HuH-7.5 (cell line): ENCODE measurements at regions not wholly inside any gene's neighbourhood (a gene's known extent, or its start where the extent isn't known, plus 50 kb on each side); places are given as distances from the start of the nearest gene placed in this dataset.
"Not testable (repeated sequence)": the region's sequence is repeated elsewhere in the genome, so short reads cannot be mapped to it uniquely, and the experiment has no call there.

Source experiments
- DNase-seq: peaks from one replicate; pipeline ENCODE4 v3.0.0; 2011; ENCODE audit warnings: low spot score

DNA sequence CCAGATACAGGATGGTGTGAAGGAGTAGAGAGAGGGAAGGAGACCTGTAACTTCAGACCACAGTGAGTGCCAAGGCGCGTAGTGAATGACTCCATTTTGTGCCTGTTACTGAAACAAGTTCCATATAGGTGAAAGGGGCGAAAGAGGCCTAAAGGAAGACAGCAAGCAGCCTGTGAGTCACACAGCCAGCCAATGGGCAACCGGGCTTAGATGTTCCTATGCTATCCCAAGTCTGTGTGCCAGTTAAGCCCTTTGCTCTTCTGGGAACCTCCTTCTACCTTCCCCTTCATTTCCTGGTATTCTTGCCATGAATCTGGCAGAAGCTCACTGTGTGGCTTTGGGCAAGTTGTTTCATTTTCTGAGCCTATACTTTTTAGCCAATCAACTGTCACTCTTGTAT is 161.8 kb upstream of the LDB2 start:
- no peak for DNase-seq

DNA sequence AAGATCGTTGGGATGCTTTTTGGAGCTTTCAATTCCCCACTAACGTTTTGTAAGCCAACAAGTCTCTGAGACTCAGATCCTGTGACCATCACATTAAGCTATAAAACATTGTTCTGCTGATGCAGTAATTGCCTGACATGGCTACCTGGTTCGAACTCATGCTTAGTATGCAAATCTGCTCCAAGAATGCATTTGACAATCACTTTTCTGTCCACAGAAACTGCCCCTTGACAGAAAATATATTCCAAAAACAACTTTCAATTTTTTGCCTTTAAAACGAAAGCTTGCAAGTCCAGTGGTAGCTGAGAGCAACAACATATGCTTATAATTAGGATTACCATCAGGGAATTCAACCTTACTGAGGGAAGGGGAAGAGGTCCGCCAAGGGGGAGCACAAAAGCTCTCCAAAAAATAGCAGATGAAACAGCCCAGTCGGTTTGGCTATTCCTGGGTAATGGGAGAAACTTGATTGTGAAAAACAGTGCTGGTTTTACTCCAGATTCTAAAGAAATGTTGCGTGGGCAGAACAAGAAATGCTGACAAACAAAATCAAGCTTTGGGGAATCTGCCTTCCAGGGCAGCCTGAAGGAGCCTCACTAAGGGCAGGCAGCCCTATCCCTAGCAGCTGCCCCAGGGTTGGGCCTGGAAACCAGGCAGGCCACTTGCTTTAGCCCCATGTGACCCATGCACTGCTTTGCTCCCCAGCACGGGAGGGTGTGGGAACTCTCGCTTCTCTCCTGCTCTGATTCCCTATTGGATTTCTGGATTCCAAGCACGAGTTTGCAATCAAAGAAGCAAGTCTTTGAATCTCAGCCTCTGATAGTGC is 160.7 kb upstream of the LDB2 start:
- DNase-seq, result no peak

DNA sequence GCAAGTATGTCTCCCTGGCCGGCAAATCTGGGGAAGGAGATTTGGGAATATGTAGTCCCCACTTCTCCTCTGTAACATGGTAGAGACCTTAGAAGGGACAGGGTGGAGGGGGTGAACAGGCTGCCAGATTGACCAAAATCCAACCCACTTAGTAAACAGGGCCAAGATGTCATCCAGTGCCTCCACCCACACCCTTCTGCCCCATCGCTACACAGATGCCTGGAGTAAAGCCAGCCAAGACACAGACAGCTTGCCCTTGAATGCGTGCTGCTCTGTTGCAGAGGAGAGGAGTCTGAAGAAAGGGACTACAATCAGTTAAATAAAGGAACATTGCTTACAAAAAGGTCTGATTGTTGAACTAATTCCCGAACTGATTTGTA is 160.1 kb upstream of the LDB2 start:
- no peak for DNase-seq

DNA sequence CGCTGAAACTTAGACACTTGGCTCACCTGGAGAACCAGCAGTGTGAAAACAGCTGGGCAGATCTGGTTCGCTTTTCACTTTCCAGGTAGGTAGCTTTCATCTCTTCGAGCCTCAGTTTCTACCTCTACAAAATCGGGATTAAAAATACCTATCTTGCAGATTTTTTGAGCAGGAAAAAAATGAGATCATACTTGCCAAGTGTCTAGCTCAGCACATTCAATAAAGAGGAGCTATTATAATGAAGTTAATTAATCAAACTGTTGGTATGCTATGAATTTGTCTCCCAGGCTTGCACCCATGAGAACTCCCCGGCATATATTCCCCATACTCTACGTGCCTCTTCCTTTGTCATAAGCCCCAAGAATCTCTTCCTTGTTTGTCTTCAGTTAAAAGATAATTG is 158.6 kb upstream of the LDB2 start:
- no peak for DNase-seq

DNA sequence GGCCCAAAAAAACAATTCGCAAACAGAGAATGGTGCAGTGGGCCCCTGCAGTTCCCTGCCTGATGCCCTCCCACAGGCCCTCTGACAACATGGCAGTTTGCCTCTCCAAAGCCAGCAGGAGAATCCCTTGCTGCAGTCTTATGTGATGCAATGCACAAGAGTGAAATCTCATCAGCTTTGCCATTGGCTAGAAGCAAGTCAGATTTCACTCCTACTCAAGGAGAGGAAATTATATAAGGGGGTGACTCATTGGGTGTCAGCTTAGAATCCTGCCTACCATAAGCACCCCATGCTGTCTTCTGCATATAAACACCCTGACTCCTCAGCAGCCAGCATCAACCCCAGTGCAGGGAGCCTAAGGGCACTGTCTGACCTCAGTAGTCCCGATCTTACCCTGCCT is 157.3 kb upstream of the LDB2 start:
- DNase-seq, result no peak

DNA sequence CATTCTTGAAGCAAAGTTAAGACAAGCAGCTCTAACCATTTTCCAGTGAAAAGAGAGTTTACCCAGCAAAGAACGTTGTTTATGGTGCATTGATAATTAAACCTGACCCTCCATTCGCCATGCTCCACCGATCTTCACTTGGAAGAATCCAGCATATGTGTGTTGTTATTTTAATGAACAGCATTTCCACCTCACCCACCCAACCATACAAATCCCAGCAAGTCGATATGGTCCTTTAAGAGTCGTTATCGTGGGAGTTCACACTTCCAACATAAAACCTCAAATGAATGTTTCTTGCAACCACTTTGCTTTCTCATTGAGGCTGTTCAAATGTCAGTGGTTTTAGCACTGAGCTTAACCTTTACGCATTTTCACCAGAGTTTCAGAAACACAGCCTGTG is 147.4 kb upstream of the LDB2 start:
- no peak for DNase-seq

DNA sequence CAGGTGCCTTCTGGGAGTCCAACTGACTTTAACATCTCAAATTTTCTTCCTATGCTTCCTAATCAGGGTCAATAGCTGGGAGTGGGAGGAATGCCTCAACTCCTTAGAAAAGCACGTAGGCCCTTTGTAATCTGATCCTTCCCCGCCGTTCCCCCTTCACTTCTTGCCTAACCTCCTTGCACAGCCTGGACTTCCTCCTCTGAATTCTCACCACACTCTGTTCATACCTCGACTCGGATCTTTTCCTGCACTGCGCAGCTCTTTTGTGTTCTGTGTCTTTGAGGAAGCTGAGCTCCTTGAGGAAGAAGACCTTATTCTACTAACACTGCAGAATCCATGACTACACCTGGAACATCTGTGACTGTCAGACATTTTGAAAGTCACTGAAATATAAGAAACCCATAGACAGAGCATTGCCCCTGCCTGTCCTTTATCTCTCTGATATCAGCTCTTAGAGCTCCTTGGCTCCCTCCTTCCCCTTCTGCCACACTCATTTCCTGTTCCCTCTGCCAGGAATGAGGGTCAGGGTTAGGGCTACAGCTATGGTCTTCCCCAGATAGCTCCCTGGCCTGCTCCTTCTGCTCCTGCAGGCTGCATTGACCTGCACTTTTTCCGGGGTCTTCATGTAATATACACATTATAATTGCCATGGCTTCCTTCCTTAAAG is 140.2 kb upstream of the LDB2 start:
- DNase-seq, result no peak

DNA sequence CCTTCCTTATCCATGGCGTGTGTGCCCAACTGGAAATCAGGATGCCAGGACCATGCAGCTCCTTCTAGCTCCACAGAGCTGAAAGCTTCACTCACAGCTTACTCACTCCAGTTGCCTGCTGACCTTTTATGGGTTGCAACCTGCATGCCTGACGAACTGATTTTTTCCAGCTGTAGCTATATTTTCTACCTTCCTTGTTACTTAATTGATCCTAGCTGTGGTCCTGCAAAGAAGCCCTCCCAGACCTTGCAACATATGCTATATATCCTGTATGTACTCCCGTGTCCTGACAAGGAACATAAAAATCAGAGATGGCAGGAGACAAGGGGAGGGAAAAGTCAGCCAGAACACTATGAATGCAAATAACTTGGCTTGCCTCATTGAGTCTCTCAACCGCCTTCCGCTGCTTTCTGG is 135.3 kb upstream of the LDB2 start:
- DNase-seq, result no peak

DNA sequence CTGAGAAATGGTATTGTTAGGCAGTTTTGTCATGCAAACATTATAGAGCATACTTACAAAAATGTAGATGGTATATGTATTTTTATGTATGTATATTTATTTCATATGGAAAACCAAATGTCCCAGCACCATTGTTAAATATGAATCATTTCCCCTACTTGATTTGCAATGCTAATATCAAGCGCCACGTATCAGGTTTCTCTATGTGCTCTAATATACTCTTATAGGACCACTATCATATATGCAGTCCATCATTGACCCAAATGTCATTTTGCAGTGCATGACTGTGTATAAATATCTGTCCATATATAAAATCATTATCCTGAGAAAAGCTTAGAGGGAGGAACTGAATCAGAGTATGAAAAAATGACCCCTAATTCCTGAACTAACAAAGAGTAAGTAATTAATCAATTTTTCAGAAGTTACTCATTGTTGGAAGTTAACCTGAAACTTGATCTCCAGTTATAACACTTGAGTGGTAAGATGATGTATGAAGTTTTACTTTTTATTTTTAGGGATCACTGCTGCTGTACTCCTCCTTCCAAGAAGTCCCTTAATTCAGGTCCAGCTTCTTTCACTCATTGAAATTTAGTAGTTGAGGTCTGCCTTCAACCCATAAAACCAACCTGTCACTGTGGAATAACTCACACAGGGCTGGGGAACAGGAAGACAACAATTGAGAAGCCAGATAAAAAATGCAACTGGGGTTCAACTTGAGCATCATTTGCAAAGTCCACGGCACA is 134.8 kb upstream of the LDB2 start:
- DNase-seq, result no peak

DNA sequence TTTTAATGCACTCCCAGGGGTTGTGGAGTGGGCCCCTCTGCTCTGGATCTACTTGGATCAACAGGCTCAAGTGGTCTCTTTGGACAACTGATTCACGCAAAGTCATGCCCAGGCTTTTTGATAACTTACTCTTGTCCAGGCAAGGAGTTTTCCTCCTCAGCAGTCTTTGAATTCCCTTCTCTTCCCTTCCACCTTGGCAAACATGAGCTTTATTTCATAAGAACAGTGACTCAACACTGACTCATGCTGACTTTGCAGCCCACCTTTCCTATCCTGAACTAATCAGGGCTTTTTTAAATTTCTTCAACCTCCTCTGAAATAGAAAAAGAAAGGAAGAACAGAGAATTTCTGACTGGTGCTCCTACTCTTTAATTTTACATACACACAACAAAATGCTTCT is 132.1 kb upstream of the LDB2 start:
- no peak for DNase-seq

DNA sequence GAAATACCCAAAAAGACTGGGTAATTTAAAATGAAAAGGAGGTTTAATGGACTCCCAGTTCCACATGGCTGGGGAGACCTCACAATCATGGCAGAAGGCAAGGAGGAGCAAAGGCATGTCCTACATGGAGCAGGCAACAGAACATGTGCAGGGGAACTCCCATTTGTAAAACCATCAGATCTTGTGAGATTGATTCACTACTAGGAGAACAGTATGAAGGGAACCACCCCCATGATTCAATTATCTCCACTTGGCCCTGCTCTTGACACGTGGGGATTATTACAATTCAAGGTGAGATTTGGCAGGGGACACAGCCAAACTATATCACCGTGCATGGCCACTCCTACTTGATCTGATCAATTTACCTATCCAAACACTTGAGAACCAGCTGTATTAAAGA is 131.5 kb upstream of the LDB2 start:
- no peak for DNase-seq

DNA sequence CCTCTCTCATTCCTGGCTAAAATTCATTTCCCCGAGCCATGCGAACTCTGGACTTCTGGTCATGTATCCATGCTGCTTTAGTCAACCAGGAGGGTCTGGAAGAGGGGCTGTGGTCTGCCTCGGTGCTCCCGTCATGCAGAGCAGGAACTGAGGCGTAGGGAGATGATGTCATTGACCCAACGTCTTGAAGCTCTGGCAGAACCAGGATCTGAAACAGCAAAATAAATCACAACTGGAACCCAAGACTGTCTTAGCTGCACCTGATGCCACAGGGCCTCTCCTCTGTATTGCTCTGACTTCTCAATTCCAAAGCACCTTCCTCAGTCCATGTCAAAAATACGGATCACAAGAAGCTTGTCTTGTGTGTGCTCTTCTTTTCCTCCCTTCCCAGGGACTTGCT is 131.0 kb upstream of the LDB2 start:
- DNase-seq, result no peak

DNA sequence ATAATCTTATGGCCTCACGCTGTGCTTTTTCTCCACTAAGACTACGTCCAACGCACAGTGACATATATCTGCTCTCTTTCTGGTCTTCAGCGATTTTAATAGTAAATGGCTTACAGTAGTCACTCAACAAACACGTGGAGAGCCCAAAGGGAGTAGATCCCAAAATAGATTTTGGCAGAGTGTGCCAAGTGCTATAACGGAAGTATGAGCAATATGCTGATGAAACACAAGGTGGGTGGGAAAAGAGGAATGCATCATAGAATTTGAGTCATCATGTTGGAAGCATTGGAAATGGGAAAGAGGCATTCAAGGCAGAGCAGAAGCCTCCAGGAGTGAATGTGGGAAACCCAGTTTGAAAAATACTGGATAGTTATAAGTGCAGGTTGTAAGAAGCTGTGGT is 129.1 kb upstream of the LDB2 start:
- no peak for DNase-seq

DNA sequence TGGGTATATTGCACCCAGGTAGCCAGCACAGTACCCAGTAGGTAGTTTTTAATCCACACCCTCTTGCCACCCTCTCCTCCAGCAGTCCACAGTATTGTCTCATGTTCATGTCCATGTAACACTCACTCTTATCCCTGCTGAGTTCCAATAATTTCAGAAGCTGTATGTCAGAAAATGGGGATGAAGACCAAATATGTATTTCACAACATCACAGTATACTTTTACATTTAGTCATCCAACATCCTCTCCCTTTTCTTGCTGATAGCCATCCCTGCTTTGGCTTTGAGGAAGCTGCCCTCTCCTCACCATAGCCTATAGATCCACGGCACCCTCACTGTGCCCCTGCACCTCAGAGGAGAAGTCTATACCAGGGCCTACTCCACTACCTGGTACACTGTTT is 126.0 kb upstream of the LDB2 start:
- DNase-seq, result no peak

DNA sequence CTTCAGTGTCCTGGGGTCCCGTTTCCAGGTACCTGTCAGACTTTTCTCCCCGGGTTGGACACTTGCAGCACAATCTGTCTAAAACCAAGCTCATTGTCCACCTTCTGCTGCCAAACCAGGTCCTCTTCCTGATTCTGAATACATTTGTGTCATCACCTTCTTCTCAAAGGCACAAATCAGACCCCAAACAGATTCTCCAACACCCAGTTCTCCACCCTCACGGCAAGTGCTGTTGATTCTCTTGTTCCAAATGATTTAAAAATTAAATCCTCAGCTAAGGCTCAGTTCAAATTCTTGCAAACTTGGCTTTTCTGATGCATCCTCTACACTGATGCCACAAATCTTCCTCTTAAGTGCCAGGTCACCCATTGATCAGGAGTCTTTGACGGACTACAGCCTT is 122.5 kb upstream of the LDB2 start:
- no peak for DNase-seq

DNA sequence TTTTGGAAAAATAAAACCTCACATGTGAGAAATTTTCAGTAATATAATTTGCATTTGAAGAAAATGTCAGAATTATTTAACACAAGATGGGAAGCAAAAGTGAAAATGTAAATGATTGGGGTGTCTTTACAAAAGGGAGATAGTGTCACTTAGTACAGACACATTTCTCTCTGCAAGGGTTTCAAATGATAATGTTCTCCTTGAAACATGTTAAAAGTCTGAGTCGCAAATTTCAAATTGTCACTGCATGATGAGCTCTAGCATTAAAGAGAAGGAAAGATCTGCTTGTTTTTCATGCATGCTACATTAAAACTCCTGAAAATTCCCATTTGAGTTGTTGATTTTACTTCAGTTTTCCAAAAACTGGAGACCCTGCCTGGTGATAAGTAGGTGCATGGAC is 122.0 kb upstream of the LDB2 start:
- no peak for DNase-seq

DNA sequence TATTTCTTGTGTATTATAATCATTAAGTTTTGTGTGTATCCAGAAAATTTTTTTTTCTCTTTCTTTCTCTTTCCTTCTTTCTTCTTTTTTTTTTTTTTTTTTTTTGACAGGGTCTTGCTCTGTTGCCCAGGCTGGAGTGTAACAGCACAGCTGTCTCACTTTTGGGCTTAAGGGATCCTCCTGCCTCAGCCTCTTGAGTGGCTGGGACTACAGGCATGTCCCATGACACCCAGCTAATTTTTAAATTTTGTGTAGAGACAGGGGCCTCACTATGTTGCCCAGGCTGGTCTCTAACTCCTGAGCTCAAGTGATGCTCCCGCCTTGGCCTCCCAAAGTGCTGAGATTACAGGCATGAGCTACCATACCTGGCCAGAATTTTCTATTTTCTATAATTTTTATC is 120.2 kb upstream of the LDB2 start:
- not testable (repeated sequence) for DNase-seq

DNA sequence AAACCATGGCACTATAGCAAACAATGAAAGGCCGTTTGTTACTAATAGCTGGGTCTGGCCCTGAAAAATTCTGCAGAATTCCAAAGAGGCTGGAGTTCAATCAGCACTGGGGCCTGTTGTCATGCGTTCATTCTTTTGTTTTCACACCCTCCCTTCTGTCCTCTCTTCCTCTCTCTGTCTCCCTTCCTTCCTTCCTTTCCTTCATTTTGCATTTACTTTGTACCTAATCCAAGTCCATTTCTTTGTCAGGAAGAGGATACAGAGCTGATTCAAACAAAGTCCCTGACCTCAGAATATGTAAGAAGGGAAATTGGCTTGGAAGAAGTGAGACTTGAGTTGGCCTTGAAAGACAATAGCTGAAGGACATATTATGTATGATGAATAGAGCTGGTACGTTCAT is 119.6 kb upstream of the LDB2 start:
- DNase-seq, result no peak

DNA sequence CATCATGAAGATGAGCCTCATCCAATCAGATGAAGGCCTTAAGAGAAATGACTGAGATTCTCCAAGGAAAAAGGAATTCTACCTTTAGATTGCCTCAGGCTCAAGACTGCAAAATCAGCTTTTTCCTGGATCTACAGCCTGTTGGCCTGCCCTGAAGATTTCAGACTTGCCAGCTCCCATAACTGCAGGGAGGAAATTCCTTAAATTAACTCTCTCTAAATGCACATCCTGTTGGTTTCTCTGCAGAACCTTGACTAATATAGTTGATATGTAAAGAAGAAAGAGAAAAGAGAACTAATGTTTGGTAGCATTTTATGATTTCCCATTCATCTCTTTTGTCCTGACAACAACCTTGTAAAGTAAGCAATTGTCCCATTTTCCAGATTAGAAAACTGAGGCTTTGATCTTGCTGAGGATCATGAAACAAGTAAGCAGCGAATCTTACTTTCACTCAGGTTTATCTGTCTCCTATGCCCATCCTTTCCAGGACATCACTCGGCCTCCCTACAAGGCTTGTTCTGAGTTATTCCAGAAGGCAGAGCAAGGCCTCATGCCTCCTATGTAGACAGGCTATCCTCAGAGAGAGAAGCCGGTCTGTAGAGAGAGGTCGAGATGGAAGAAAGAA is 115.0 kb upstream of the LDB2 start:
- no peak for DNase-seq

DNA sequence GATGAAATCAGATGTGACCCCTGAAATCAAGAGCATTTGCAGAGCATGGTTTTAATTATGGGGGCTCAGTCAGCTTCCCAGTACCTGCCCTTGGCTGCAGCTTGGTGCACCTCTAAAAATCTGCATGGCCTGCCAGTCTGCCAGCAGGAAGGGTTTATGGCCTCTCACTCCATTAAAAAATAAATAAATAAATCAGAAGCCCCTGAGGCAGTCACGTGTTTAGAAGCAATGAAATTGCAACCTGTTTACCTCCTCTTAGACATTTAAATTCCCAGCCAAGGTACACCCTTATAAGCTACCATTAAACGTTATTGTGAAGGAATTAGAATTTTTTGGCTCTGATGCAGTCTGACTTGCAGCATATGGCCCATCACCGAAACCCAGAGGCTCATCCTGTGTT is 114.0 kb upstream of the LDB2 start:
- DNase-seq, result no peak

DNA sequence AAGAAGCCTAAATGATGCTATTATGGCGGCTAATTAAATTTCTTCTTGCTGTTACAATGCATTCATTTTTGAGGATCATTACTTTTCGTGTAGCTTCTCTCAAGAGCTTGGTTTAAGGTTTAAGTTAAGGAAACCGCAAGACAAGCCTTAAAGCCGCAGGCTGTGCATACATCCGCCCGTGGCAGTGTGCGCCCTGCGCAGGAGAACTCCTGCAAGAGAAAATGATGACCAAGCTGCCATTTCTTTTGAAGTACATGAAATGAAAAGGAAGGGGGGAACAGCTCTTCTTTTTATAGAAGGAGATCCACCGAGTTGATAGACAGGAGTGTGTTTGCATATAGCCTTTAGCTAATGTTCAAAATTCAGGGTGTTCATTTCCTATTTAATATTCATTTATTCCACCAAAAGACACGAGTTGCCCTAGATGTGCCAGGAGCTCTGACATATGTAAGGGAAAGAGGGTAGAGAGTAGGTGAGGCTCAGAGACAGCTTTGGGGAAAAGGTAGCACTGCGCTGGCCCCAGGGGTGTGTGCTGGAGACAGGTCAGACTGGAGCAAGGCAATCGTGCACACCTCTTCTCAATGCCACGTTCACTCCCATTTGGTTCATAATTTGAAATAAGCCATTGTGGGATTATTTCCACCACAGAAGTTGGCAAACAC is 112.1 kb upstream of the LDB2 start:
- no peak for DNase-seq

DNA sequence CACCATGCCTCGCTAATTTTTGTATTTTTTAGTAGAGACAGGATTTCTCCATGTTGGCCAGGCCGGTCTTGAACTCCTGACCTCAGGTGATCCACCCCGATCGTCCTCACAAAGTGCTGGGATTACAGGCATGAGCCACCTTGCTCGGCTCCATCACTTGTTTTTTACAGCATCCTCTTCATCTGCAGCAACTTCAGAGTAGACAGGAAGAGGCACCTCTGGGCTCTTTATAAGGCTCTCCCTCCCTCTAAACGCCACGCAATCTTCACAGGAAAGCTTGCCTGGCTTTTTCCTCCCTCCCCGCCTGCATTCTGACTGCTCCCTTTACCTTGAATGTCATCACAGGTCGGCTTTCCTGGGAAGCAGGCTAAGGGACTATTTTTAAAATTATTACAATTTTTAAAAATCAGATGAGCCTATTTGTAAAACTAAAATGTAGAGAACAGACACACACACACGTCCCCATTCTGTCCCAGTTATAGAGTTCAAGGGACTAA is 111.5 kb upstream of the LDB2 start:
- no peak for DNase-seq
